Activated CD4-positive, alpha-beta T cell treated with anti-CD3 and anti-CD28 coated beads, Interleukin-2, amount 50 U/mL, for 16 hours (primary cell): ENCODE measurements at regions not wholly inside any gene's neighbourhood (a gene's known extent, or its start where the extent isn't known, plus 50 kb on each side); places are given as distances from the start of the nearest gene placed in this dataset.

Experiments used
- DNase-seq: peaks from one replicate; pipeline ENCODE4 v3.0.0-alpha.2; 2020

DNA sequence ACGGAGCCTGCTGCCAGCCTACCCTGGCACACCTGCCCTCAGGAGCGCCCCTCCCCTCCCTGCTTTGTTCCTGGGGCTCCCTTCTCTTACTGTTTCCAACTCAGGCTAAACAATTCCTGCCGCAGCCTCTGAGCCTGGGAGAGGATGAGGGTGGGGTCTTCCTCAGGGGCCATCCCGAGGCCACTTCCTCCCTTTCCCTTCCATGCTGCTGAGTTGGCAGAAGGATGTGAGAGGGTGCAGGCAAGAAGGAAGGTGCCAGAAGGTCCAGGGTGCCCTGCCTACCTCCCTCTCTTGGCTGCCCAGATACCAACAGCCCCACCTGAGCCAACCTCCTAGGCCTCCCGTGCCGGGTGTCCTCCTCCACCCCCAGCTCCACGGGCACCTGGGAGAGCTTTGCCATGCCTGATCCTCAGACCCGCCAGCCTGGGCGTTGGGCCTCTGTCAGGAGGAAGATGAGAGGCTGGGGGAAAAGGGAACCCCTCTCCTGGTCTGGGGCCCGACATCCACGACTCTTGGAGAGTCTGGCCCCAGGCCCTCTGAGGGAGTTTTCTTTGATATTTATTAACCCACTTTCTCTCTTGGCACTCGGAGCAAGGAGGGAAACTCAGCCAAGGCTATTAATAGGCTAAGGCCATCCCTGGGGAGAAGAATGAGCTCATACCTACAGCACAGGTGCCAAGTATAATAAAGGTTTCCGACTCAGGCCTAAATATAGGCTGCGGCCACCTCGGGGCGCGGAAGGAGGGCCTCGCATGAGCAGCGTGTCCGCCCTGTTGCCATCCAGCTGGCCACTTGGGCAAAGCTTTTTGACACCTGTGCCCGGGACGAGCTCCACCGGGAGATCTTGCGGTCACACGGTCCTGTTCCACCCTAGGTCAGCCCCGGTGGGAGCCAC is 232.0 kb downstream of the ENGASE start:
- DNase-seq: no peak

GRCh38 chr17:79305768-79306423 is 231.3 kb downstream of the ENGASE start:
- no peak for DNase-seq

- DNase-seq: no peak
Observed at GRCh38 chr17:79305376-79305767, 230.7 kb downstream of the ENGASE start.

GRCh38 chr17:79304884-79305283 is 230.3 kb downstream of the ENGASE start:
- no peak for DNase-seq

GRCh38 chr17:79303641-79304205 is 229.1 kb downstream of the ENGASE start:
- DNase-seq: no peak

DNA sequence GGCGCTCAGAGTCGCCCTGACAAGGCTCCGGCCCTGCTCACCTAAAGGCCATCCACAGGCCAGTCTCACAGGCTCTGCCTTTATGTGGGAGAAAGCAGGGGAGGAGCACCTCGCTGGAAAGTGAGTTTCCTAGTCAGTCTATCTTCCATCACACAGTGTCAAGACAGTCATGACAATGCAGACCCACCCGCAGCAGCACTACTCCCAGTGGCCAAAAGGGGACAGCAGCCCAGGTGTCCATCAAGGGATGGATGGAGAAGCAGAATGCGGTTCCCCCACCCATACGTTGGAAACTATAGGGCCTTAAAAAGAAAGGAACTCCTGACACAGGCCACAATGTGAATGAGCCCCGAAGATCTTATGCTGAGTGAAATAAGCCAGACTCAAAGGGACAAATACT is 226.8 kb downstream of the ENGASE start:
- DNase-seq: no peak

- no peak for DNase-seq
Observed at GRCh38 chr17:79299349-79299748, 224.7 kb downstream of the ENGASE start.

GRCh38 chr17:79298799-79299198 is 224.2 kb downstream of the ENGASE start:
- no peak for DNase-seq

DNA sequence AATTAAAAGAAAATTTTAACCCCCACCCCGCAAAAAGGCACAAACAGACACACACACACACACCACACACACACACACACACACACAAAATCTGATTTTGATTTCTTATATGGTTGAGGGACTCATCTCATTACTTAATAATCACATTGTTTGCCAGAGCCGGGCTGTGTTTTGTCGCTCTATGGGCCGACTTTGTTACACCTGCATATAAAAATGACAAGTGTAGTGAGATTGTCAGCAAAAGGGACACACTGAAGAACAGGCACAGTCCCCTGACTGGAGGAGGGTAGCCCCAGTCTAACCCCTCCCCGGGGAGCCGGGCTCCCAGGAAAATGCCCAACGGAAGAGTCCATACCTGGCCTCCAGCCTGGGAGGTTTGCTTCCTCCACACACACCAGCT is 221.6 kb downstream of the ENGASE start:
- DNase-seq: no peak

GRCh38 chr17:79295307-79295706 is 220.7 kb downstream of the ENGASE start:
- no peak for DNase-seq

DNA sequence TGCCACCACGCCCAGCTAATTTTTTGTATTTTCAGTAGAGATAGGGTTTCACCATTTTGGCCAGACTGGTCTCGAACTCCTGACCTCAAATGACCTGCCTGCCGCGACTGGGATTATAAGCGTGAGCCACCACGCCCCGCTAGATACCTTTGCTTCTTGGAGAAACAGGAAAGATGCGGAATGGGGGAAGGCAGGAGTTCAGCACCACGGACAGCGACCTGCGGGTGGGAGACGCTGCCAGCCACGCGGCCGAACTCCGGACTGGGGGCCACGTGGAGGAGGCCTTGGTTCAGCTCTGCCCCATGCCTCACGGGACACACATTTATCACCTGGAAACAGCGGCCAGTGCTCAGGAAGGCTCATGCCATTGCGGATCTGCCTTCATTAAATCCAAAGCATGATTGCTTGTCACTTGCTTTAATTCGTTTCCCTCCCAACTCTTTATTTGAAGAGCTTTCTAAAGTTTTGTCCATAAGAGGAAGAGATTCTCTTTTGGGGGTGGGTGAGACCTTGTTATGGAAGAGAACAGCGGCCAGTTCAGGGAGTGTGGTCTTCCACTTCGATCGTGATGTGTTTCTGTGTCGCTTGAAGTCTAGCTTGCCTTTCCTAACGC is 219.9 kb downstream of the ENGASE start:
- DNase-seq: peak; percentile 8

DNA sequence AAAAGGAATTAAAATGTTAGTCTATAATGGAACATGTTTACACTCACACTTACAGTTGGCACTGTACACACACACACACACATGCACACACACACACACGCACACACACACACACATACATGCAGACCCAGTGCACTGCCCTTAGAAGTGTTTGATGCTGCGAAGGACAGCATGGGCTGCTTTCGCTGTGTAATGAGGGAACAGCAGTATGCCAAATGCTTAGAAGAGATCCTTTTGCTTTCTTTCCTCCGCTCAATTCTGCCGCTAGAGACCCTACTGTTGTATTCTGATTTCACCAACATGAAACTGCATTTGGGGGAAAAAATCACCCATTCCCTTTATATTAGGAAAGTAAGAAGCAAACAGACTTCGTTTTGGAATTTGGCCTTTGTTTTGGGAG is 217.9 kb downstream of the ENGASE start:
- DNase-seq: no peak

GRCh38 chr17:79291391-79291790 is 216.8 kb downstream of the ENGASE start:
- no peak for DNase-seq

DNA sequence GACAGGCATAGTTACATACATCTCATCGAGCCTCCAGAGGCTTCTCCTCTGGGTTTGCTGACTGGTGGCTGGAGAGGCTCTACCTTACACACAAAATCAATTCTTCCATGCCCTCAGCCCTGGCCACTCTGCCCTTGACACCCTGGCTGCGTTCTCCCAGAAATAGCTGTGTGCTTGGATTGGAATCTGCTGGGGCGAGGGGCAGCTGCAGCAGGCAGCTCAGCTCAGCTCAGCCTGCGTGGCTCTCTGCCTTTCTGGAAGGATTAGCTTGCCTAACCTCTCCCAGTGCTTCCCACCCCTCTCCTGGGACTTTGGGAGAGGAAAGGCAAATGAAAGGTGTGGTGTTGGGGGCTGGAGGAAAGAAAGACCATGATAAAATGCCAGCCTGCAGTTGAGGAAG is 216.1 kb downstream of the ENGASE start:
- no peak for DNase-seq

DNA sequence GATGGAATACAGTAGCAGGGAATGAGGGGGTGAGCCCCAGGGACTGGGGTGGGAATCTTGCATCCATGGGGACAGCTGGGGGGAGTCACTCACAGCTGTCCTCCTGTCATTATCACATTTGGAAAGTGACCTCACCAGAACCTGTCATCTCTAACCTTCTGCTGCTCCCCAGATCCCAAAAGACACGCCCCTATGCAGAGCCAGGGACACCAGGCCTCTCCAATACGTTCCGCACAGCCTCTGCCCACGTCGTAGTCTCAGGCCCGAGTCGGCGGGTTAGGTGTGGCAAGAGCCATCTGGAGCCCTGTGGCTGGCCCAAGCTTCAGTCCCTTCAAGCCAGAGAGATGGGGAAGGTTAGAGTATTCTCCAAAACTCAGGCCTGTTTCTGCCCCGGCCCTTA is 214.3 kb downstream of the ENGASE start:
- no peak for DNase-seq

DNA sequence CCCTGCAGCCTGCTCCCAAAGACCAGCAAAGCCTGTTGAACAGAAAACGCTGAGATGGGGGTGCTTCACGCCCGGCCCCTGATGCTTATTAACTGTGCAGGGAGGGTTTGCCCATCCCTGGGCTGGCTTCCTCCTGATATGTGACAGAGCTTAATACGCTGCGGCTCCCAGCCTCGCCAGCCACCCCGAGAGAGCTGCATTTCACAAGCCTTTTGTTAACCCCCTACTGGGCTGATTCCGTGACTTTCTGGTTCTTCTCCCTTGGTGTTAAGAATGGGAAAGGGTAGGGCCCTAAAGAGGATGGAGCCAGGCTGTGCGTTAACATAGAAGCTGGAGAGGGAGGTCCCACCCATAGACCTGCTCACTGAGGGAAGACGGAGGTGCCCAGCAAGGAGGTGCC is 211.8 kb downstream of the ENGASE start:
- no peak for DNase-seq

- DNase-seq: no peak
Observed at GRCh38 chr17:79285973-79286372, 211.3 kb downstream of the ENGASE start.

DNA sequence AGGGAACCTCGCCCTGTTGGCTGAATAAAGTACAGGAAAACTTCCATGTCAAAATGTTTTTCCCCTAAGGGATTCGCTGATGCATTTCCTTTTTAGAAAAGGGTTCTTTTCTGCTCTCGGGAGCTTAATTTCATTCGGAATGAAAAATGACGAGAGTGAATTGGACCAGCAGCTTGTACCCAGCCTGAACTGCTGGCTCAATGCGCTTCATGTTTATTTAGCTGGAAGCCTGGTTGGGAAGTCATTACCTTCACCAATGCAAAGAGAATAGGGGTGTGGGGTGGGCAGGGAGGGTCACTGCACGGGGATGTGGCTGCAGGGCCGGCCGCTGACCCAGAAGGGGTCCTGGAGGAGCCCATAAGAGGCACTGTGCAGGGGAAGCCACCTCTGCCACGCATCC is 207.7 kb downstream of the ENGASE start:
- no peak for DNase-seq

DNA sequence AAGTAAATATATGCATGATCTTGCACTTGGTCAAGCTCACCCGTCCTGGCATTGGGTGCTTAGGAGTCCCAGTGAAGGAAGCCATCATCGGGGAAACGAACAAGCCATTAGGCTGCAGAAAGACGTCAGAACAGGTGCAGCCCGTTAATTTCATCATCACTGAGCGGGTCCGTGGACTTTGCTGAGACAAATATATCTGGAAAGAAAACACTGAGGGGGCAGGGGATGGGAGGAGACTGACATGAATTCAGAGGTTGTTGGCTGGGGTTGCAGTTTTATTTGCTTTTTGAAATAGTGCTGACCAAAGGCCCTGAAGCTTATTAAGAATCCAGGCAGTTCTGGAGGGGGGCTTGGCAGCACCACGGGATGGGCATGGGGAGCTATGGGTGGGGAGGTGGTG is 207.2 kb downstream of the ENGASE start:
- DNase-seq: no peak

- DNase-seq: no peak
Observed at GRCh38 chr17:79280866-79281572, 206.4 kb downstream of the ENGASE start.

DNA sequence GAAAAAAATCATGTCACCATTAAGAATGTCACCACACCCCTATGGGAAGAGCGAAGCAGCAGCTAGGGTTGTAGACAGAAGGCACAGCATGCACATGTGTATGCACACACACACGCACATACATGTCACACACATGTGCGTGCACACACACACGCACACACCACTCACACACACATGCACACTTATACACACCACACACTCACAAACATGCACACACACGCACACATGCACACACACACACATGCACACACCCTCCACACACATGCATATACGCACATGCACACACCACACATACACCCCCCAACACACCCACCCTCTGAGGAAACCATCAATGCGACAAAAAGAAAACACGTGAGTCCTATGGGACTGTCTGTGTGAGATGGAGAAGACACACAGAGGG is 205.4 kb downstream of the ENGASE start:
- no peak for DNase-seq

DNA sequence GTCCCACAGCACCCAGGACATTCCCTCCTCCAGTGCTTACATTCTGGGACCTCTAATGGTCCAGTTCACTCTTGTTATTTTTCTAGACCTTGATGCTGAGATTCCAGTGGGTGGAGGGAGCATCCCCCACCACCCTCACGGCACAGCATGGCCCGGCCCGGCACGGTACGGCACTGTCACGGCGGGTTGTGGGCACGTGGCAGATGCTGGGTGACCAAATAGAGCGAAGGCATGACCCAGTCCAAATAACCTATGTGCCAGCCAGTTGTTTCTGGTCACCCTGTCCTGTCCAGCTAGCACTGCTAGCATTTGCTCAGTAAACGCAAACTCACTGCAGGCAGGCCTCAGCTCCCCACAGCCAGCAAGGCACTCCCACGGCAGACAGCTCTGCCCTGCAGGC is 204.7 kb downstream of the ENGASE start:
- no peak for DNase-seq

- no peak for DNase-seq
Observed at GRCh38 chr17:79276821-79277220, 202.2 kb downstream of the ENGASE start.
